Activated naive CD4-positive, alpha-beta T cell treated with anti-CD3 and anti-CD28 coated beads, Interleukin-2, amount 50 U/mL, for 24 hours (primary cell): ENCODE measurements at regions not wholly inside any gene's neighbourhood (a gene's known extent, or its start where the extent isn't known, plus 50 kb on each side); places are given as distances from the start of the nearest gene placed in this dataset.

Experiments
- H3K27ac Mint-ChIP-seq: one replicate; pipeline ENCODE4 v1.8.0; 2021; ENCODE audit warnings: mild to moderate bottlenecking, mixed read lengths
- H3K27me3 Mint-ChIP-seq: one replicate; pipeline ENCODE4 v1.8.0; 2021; ENCODE audit warnings: mixed read lengths
- H3K36me3 Mint-ChIP-seq: one replicate; pipeline ENCODE4 v1.8.0; 2021; ENCODE audit warnings: mixed read lengths
- H3K4me1 Mint-ChIP-seq: one replicate; pipeline ENCODE4 v1.8.0; 2021; ENCODE audit warnings: mixed read lengths
- H3K4me3 Mint-ChIP-seq: one replicate; pipeline ENCODE4 v1.8.0; 2021; ENCODE audit warnings: mild to moderate bottlenecking, mixed read lengths
- H3K9me3 Mint-ChIP-seq: one replicate; pipeline ENCODE4 v1.8.0; 2021; ENCODE audit warnings: mixed read lengths

- no peaks in the 10 kb centered on the region for H3K27me3 Mint-ChIP-seq
- H3K9me3 Mint-ChIP-seq: no peaks in the 10 kb centered on the region
- H3K27ac Mint-ChIP-seq: no peak overlapping the region
- H3K36me3 Mint-ChIP-seq: no peaks in the 10 kb centered on the region
- H3K4me1 Mint-ChIP-seq: peaks cover 4% of the 10 kb centered on the region
- no peak overlapping the region for H3K4me3 Mint-ChIP-seq
Observed at GRCh38 chr1:58997637-58998036, 213.8 kb upstream of the JUN start.

DNA sequence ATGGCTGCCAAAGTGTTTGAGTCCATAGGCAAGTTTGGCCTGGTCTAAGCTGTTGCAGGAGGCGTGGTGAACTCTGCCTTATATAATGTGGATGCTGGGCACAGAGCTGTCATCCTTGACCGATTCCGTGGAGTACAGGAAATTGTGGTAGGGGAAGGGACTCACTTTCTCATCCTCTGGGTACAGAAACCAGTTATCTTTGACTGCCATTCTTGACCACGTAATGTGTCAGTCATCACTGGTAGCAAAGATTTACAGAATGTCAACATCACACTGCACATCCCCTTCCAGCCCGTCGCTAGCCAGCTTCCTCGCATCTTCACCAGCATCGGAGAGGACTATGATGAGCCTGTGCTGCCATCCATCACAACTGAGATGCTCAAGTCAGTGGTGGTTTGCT lies 215.8 kb upstream of the JUN start:
- no peaks in the 10 kb centered on the region for H3K9me3 Mint-ChIP-seq
- H3K27me3 Mint-ChIP-seq: no peaks in the 10 kb centered on the region
- peaks cover 6% of the 10 kb centered on the region for H3K4me1 Mint-ChIP-seq
- no peak overlapping the region for H3K4me3 Mint-ChIP-seq
- H3K36me3 Mint-ChIP-seq: no peaks in the 10 kb centered on the region
- no peak overlapping the region for H3K27ac Mint-ChIP-seq

DNA sequence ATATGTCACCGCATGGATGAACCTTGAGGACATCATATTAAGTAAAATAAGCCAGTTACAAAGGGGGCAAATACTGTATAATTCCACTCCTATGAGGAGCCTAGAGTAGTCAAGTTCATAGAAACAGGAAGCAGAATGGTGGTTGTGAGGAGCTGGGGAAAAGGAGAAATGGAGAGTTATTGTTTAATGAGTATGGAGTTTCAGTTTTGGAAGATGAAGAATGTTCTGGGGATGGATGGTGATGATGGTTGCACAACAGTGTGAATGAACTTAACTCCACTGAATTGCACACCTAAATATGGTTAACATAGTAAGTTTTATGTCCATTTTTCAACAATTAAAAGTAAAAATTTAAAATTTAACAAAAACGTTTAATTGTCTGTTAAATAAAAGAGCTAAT lies 220.9 kb upstream of the JUN start:
- Mint-ChIP-seq H3K27me3 (no peaks in the 10 kb centered on the region), H3K4me1 (peaks cover 38% of the 10 kb centered on the region), H3K4me3 (no peak overlapping the region), H3K27ac (no peak overlapping the region), H3K36me3 (no peaks in the 10 kb centered on the region), H3K9me3 (no peaks in the 10 kb centered on the region)

DNA sequence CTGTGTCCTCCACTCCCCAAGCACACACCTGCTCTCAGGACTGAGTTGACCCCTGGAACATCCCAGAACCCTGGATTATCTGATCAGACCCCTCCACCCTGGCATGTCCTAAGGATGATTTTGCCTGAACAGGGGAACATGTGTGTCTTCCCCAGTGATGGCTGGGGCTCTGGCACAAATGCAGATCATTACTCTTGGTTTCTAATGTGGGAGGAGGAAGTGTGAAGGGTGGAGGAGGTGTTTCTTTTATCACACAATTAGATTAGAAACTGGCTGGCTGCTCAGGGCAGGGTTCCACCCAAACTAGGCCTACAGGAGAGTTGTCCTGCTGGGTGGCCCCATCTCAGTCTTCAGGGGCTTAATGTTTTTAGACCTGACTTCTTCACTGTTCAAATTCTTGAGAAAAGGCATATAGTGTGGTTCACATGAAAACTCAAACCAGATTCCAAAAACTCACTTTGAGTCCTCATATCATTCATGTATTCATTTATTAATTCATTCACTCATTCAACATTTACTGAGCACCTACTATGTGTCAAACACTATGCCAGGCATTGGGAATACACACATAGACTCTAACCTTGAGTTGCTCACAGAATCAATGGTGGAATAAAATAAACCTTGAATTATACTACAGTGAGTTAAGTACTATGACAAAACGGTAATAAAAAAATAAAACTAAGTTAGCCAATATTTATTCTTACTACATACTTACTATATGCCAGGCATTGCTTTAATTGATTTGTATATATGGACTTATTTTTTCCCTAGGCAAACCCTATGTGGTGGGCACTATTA lies 221.8 kb upstream of the JUN start:
- Mint-ChIP-seq H3K36me3 (no peaks in the 10 kb centered on the region), H3K27ac (no peak overlapping the region), H3K4me1 (peaks cover 38% of the 10 kb centered on the region), H3K9me3 (no peaks in the 10 kb centered on the region), H3K27me3 (no peaks in the 10 kb centered on the region), H3K4me3 (no peak overlapping the region)

DNA sequence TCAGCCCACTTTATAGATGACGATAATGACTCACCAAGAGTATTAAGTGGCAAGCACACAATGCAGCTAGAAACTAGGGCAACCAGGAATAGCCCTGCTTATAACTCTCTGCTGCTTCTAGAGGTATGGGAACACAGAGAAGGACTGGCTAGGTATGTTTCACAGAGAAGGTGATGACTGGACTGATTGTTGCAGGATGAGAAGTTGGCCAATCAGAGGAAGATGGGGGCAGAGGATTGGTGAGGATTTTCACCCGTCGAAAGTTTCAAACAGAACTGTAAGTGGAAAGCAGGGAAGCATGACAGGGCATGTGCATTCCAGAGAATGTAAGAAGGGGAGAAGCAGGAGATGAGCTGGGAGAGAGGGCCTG lies 222.4 kb upstream of the JUN start:
- Mint-ChIP-seq H3K4me1 (peaks cover 38% of the 10 kb centered on the region), H3K9me3 (no peaks in the 10 kb centered on the region), H3K27ac (no peak overlapping the region)

DNA sequence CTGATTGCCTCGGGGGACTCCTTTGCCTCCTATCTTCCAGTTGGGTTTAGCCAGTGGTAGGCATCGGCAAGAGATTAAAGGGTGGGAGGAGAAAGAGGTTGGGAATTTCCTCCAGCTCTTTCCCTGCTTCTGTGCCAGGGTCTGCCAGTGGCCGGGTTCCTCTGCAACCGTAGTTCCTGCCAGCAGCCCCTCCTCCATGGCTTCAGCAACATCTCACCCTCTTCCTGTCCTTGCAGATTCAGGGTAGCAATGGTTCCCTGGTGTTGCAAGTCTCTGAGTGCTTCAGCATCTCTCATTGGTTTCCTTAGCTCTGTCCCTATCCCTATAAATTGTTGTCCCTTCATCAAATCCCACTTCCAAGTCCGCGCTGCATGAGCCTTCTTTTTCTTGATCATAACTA lies 223.1 kb upstream of the JUN start:
- Mint-ChIP-seq H3K27ac (no peak overlapping the region), H3K27me3 (no peaks in the 10 kb centered on the region), H3K36me3 (no peaks in the 10 kb centered on the region), H3K4me1 (peaks cover 38% of the 10 kb centered on the region), H3K9me3 (no peaks in the 10 kb centered on the region), H3K4me3 (no peak overlapping the region)

More for the DNA sequence above, 222.4 kb upstream of the JUN start:
- H3K36me3 Mint-ChIP-seq: no peaks in the 10 kb centered on the region
- H3K4me3 Mint-ChIP-seq: no peak overlapping the region
- no peaks in the 10 kb centered on the region for H3K27me3 Mint-ChIP-seq

DNA sequence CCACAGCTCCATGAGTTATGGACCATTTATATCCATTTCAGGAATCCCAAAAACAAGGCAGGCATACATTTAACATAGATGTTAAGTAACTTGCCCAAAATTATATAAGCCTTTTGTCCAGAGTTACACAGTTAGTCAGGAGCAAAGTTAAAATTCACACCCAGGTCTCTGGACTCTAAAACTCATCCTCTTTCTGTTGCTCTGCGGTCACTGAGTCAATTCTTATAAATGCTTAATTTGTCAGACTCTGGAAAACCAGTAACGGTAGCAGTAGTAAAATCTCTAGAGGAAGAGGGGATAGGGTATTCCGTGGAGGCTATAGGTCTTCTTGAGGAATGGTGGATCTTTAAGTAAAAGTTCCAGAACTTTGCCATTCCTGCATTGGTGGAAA lies 223.6 kb upstream of the JUN start:
- Mint-ChIP-seq H3K9me3 (no peaks in the 10 kb centered on the region), H3K4me3 (no peak overlapping the region), H3K27ac (no peak overlapping the region), H3K27me3 (no peaks in the 10 kb centered on the region), H3K4me1 (peaks cover 38% of the 10 kb centered on the region), H3K36me3 (no peaks in the 10 kb centered on the region)

DNA sequence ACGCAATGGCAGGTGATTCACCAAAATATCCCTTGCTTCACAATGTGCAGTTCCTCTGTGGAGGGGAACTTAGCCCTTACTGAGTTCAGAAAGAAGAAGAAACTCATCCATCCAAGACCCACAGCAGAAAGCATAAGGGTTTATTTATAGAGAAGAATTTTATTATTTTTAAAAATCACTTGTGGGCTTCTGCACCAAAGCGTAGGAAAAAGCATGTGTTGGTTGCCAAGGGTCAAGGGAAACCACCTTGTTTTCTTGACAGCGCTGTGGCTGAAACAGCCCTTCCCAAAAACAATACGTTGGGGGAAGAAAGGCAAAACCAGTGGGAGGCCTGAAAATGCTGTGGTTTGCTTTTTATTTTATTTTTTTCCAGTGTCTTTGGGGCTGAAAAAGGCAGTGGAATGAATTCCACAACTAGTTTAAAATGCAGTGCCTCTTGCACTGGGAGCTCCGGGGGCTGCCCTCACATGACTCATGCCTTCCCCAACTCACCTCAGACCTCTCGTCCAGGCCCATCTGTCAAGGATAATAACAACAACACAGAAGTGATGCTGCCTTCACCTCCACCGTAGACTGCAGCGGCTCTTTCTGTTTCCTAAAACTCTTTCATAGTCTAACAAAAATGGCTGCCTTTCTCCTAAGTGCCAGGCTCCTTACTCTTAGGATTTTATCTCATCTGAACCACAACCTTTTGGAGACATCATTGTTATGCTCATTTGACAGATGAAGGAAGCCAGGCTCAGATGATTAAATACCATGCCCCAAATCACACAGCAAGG lies 224.2 kb upstream of the JUN start:
- Mint-ChIP-seq H3K4me3 (no peak overlapping the region), H3K36me3 (no peaks in the 10 kb centered on the region), H3K4me1 (peaks cover 38% of the 10 kb centered on the region), H3K9me3 (no peaks in the 10 kb centered on the region), H3K27ac (no peak overlapping the region), H3K27me3 (no peaks in the 10 kb centered on the region)

GRCh38 chr1:59008599-59009347 lies 224.9 kb upstream of the JUN start:
- H3K36me3 Mint-ChIP-seq: no peaks in the 10 kb centered on the region
- H3K4me3 Mint-ChIP-seq: no peak overlapping the region
- no peak overlapping the region for H3K27ac Mint-ChIP-seq
- peaks cover 38% of the 10 kb centered on the region for H3K4me1 Mint-ChIP-seq
- no peaks in the 10 kb centered on the region for H3K27me3 Mint-ChIP-seq
- H3K9me3 Mint-ChIP-seq: no peaks in the 10 kb centered on the region

- no peaks in the 10 kb centered on the region for H3K9me3 Mint-ChIP-seq
- H3K4me1 Mint-ChIP-seq: peaks cover 17% of the 10 kb centered on the region
- no peak overlapping the region for H3K27ac Mint-ChIP-seq
- no peaks in the 10 kb centered on the region for H3K27me3 Mint-ChIP-seq
- no peaks in the 10 kb centered on the region for H3K36me3 Mint-ChIP-seq
- no peak overlapping the region for H3K4me3 Mint-ChIP-seq
Observed at GRCh38 chr1:59011663-59012062, 227.8 kb upstream of the JUN start.

DNA sequence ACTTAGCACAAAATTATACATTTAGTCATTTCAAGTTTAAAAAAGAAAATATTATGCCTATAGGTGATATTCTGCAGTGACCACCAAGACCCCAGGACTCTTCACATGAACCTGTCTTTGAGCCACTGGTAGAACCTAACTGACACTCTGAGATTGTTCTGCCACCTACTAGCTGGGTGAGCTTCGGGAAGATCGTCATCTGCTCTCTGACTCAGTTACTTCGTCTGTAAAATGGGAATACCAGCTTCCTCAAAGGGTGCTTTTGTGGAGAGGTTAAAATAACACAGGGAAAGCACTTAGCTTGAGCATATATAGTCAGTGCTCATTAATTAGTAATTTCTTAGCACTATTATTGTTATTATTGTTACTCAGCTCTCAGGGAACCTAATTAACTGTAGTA lies 228.5 kb upstream of the JUN start:
- no peak overlapping the region for H3K27ac Mint-ChIP-seq
- H3K27me3 Mint-ChIP-seq: no peaks in the 10 kb centered on the region
- no peaks in the 10 kb centered on the region for H3K36me3 Mint-ChIP-seq
- H3K4me1 Mint-ChIP-seq: peaks cover 10% of the 10 kb centered on the region
- H3K9me3 Mint-ChIP-seq: no peaks in the 10 kb centered on the region
- H3K4me3 Mint-ChIP-seq: no peak overlapping the region

GRCh38 chr1:59013276-59013927 lies 229.6 kb upstream of the JUN start:
- Mint-ChIP-seq H3K4me3 (no peak overlapping the region), H3K27me3 (no peaks in the 10 kb centered on the region), H3K27ac (no peak overlapping the region), H3K36me3 (no peaks in the 10 kb centered on the region), H3K9me3 (no peaks in the 10 kb centered on the region), H3K4me1 (peaks cover 4% of the 10 kb centered on the region)

DNA sequence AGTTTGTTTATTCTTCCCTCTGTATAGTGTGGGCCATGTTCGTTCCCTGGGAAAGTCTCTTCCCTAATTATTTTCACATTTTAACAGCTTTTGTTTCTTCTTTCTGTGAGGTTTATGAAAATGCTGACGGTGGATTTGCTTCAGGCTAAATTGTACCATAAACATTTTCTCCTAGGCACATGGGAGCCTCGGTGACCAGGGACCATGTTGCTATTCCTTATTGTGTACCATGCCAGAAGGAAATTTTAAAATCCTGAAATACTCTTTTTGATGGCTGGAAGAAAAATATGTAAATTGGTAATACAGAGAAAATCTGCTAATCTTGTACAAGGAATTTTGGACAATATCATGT lies 230.1 kb upstream of the JUN start:
- Mint-ChIP-seq H3K27ac (no peak overlapping the region), H3K4me3 (no peak overlapping the region), H3K27me3 (no peaks in the 10 kb centered on the region), H3K36me3 (no peaks in the 10 kb centered on the region), H3K9me3 (no peaks in the 10 kb centered on the region), H3K4me1 (peaks cover 5% of the 10 kb centered on the region)

DNA sequence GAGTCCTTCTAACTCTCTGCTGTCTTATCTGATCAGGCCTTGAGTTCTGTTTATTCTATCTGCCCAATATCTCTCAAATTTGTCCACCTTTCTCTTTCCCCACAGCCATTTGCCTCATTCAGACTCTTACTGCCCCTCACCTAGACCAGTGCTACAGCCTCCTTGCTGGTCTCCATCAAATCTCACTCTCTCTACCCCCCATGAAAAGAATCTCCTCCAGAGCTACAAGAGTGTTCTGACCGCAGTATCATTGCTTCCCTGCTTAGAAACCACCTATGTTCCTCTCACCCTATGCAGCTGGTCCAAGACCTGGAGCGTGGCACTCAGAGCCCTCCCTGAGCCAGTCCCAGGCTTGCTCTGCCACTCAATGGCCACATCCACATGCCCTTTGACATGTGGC lies 231.0 kb upstream of the JUN start:
- Mint-ChIP-seq H3K36me3 (no peaks in the 10 kb centered on the region), H3K9me3 (peaks cover 2% of the 10 kb centered on the region), H3K27ac (no peak overlapping the region), H3K27me3 (no peaks in the 10 kb centered on the region), H3K4me3 (no peak overlapping the region), H3K4me1 (peaks cover 13% of the 10 kb centered on the region)

DNA sequence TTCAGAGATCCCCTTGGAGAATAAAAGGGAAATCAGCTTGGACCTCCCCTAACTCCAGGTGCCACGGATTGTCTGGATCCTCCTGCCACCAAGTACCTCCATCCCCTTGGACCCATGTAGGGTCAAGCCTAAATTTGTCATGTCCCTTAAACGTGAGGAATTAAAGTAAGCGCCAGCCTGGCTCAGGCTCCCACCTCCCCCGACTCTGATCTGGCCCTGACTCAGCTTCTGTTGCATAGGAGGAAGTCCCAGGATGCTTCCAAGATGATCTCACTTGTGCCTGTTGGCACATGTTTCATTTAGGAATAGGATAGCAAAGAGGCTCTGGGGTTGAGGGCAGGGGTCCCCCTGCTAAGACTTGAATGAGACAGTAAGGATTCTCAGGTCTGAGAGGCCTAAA lies 231.9 kb upstream of the JUN start:
- H3K4me3 Mint-ChIP-seq: no peak overlapping the region
- no peak overlapping the region for H3K27ac Mint-ChIP-seq
- H3K27me3 Mint-ChIP-seq: no peaks in the 10 kb centered on the region
- no peaks in the 10 kb centered on the region for H3K36me3 Mint-ChIP-seq
- peaks cover 5% of the 10 kb centered on the region for H3K9me3 Mint-ChIP-seq
- peaks cover 22% of the 10 kb centered on the region for H3K4me1 Mint-ChIP-seq

DNA sequence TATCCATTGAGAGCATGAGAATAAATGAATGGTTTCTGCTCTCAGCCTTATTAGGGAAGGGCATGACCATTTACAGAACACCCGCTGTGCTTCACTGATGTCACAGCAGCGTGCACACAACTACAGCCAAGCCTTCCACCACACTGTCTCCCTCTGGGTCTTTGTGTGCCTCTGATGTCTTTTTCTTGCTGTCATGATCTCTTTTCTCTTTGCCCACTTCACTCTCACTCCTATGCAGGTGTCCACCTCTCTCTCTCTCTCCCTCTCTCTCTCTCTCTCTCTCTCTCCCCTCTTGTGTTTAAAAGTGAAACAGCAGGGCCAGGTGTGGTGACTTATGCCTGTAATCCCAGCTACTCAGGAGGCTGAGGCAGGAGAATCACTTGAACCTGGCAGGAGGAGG lies 232.5 kb upstream of the JUN start:
- Mint-ChIP-seq H3K4me3 (no peak overlapping the region), H3K27ac (no peak overlapping the region), H3K4me1 (peaks cover 26% of the 10 kb centered on the region), H3K36me3 (no peaks in the 10 kb centered on the region), H3K9me3 (peaks cover 5% of the 10 kb centered on the region), H3K27me3 (no peaks in the 10 kb centered on the region)
